Lower leg skin (tissue), 3 donors: ENCODE measurements at regions not wholly inside any gene's neighbourhood (a gene's known extent, or its start where the extent isn't known, plus 50 kb on each side); places are given as distances from the start of the nearest gene placed in this dataset.

Experiments
- CTCF ChIP-seq, 3 donors: fragments of 450-650 bp; IDR thresholded peaks; one replicate each; pipeline ENCODE4 v1.5.1; 2016; ENCODE audit warnings: antibody characterized with exemption in 3 of 3, mild to moderate bottlenecking in 3 of 3, moderate library complexity in 2 of 3
- POLR2A ChIP-seq, 2 donors: fragments of 450-650 bp; IDR thresholded peaks; one replicate each; pipeline ENCODE4 v1.6.1; 2016 to 2017; ENCODE audit warnings: antibody characterized with exemption in 2 of 2, mild to moderate bottlenecking in 1 of 2, moderate library complexity in 1 of 2

DNA sequence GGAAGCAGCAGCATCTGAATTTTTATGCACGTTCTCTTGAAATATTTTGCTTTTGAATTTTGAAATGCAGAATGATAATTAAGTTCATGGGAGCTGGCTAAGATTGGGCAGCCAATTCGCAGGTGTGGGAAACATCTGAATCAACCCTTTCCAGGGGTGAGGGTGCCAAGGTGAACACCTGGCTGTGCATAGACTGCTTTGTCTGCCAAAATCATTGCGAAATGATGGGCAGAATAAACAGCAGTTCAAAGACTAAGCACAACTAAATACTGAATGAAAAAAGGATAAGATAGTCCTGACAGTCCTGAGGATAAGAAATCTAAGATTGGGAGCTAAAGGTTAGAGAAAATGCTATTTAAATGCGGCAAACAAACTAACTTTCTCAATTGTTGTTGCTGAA, 813.3 kb upstream of the RAG2 start:
- TF ChIP-seq CTCF (IDR thresholded peaks at IDR 0.05) (no peak), POLR2A (IDR thresholded peaks at IDR 0.05) (no peak)
